GM04504 (cell line): ENCODE measurements at regions not wholly inside any gene's neighbourhood (a gene's known extent, or its start where the extent isn't known, plus 50 kb on each side); places are given as distances from the start of the nearest gene placed in this dataset.
"Not testable (repeated sequence)": the region's sequence is repeated elsewhere in the genome, so short reads cannot be mapped to it uniquely, and the experiment has no call there.

Experiments used
- DNase-seq: peaks from one replicate; pipeline ENCODE4 v3.0.0-alpha.2; 2012; ENCODE audit warnings: low read depth

- no peak for DNase-seq
These were observed 140.2 kb downstream of the ENC1 start for GRCh38 chr5:74500110-74500917.

GRCh38 chr5:74499256-74500050, 141.1 kb downstream of the ENC1 start:
- DNase-seq, result no peak

- DNase-seq, result no peak
These were observed 142.8 kb downstream of the ENC1 start for GRCh38 chr5:74497706-74498105.

GRCh38 chr5:74493411-74493810, 147.1 kb downstream of the ENC1 start:
- no peak for DNase-seq

- DNase-seq, result no peak
These were observed 148.3 kb downstream of the ENC1 start for GRCh38 chr5:74492230-74492629.

DNA sequence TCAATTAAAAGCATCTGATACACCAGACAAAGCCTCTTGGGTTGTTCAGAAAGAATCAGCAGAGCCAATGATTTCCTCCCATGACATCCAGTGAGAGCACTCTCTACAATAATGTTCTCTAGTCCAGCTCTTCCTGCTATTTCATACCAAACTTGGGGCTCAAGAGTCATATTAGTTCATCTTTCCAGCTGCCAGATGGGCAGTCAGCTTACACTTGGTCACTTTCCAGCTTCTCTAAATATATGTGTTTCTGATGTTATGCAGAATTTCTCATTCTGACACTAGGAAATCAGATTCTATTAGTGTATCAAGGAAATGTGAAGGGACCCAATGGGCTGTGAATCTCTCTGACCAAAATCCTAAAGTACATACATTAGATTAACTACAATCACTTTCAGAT, 148.9 kb downstream of the ENC1 start:
- no peak for DNase-seq

GRCh38 chr5:74490814-74491213, 149.7 kb downstream of the ENC1 start:
- DNase-seq, result no peak

- no peak for DNase-seq
These were observed 157.5 kb downstream of the ENC1 start for GRCh38 chr5:74482990-74483389.

- DNase-seq, result no peak
These were observed 158.0 kb downstream of the ENC1 start for GRCh38 chr5:74482523-74482922.

DNA sequence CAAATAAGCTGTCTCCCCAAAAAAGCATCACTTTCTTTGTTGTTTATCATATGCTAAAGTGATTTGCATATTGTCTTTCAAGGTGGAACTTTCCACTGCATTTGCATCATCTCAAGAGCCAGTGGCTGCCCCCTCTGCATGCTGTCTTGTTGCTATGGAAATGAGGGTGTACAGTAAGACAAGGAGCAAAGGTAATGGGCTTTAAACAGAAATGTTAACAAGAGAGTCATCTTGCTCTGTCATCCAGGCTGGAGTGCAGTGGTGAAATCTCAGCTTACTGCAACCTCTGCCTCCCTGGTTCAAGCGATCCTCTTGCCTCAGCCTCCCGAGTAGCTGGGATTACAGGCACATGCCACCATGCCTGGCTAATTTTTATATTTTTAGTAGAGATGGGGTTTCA, 159.2 kb downstream of the ENC1 start:
- DNase-seq, result not testable (repeated sequence)

DNA sequence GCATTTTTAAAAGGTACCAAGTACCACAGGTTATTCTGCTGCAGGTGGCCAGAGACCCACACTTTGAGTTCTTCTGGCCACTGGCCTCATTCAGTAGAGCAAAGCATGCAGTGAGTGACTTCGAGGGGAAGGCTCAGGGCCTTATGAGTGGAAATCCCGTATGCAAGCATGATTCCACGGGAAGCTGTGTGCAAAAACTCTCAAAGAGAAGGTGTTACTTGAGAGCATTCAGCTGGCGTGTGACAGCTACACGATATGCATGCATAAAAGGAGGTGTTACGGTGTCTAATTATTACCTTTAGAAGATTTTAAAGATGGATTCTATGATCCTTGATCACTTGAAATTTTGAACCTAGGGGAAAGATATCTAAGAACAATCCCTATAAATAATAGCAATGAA, 160.3 kb downstream of the ENC1 start:
- DNase-seq, result no peak

DNA sequence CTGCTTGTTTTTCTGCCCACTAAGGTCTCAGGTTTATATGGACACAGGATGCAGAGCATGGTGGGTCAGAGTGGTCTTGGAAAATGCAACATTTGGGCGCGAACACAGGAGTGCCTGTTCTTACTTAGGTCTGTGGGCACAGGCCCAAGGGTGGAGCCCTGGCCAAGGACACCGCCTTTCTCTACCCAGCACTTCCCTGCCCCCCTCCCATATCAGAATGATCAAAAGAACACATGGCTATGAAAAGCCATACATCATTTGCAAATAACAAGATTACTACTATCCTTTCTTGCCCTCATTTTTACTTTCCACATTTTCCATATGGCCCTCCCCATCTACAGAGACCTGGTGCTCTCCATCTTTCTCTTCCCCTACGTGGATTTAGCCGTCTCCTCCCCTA, 162.2 kb downstream of the ENC1 start:
- no peak for DNase-seq

DNA sequence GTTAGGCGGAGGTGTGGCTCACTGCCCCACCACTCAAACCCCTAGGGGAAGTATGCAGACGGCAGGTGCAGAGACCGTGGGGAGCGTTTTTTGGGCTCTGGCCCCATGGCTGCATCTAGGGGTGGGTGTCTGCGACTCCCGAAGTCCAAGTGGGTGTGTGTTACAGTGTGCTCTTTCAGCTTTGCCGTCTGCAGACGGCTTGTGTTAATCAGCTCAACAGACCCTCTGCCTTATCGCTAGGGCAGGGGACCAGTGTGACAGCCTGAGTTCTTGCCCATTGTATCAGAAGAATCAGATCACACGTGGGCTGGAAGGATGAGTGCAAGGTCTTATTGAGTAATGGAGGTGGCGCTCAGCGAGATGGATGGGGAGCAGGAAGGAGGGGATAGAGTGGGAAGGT, 162.8 kb downstream of the ENC1 start:
- no peak for DNase-seq

GRCh38 chr5:74476819-74477453, 163.6 kb downstream of the ENC1 start:
- DNase-seq, result no peak

- no peak for DNase-seq
These were observed 164.3 kb downstream of the ENC1 start for GRCh38 chr5:74476046-74476818.

- DNase-seq, result no peak
These were observed 168.7 kb downstream of the ENC1 start for GRCh38 chr5:74471875-74472274.

- no peak for DNase-seq
These were observed 171.1 kb downstream of the ENC1 start for GRCh38 chr5:74469234-74469994.

DNA sequence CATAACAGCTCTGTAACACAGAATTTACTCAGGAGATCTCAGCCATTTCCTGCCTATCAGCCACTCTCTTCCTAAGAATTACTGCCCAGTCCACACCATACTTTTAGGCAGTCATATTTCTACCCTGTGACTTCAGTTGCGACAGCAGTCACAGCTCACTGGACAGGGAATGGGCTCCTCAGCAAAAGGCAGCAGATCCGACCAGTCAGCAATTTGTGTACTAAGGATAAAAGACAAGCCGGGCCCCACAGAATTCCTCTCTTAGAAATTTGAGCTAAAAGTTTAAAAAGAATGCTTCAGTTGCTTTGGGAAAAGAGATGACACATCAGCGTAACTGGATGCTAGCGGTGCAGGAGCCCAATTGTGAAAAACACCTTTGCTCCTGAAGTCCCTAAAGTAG, 172.1 kb downstream of the ENC1 start:
- DNase-seq, result no peak

GRCh38 chr5:74465724-74466123, 174.8 kb downstream of the ENC1 start:
- DNase-seq, result no peak

DNA sequence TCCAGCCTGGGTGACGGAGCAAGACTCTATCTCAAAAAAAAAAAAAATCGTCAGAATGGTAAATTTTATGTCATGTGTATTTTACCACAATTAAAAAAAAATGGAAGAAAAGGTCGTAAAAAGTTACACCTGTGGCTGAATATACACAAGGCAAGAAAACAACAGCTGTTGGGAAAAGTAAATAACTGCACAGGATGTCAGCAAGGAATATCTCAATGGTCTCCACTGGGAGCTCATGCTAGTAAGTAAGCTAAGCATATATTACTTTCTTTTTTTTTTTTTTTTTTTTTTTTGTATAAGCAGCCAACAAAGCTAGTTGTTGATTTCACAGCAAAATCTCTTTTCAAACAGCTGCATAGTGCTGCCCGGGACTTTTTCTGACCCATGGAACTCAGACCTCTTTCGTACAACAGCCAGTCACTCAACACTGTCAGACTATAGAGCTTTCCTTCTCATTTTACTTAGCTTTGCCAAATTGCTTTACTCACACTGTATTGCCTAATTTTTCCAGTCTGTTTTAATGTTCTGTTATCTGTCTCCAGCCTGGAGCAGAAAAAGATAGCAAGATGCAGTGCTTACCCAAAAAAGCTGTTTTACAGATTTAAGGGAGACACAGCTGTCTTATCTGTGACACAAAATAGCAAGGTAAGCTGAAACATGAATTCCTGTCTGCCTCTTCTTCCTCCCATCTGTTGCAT, 175.9 kb downstream of the ENC1 start:
- no peak for DNase-seq

GRCh38 chr5:74462356-74462755, 178.2 kb downstream of the ENC1 start:
- DNase-seq, result no peak
